ENCODE measurements at regions not wholly inside any gene's neighbourhood (a gene's known extent, or its start where the extent isn't known, plus 50 kb on each side); places are given as distances from the start of the nearest gene placed in this dataset.

GRCh38 chr16:62478903-62479458 is 442.7 kb upstream of the CDH8 start:
- Histone ChIP-seq H3K4me1 (ENCODE audit: control insufficient read depth in 1 of 2, insufficient read depth in 2 of 2, low read length in 2 of 2) (no peaks in the 10 kb centered on the region), H3K4me3 (ENCODE audit: low read depth in 1 of 2, low read length in 2 of 2) (no peak overlapping the region), H3K27me3 (ENCODE audit: low read depth, low read length) (no peaks in the 10 kb centered on the region), H3K9me3 (ENCODE audit: control insufficient read depth in 1 of 2, low read length in 2 of 2) (peaks cover 0 to 3% of the 10 kb centered on the region in 2 donors), H3K36me3 (ENCODE audit: control insufficient read depth in 1 of 2, insufficient read depth in 2 of 2, low read length in 2 of 2) (no peaks in the 10 kb centered on the region), H3K27ac (ENCODE audit: low read length) (no peak overlapping the region)

GRCh38 chr16:62477796-62478195 is 441.6 kb upstream of the CDH8 start:
- no peak overlapping the region for H3K27ac ChIP-seq (ENCODE audit: low read length)
- no peaks in the 10 kb centered on the region for H3K4me1 ChIP-seq (ENCODE audit: control insufficient read depth in 1 of 2, insufficient read depth in 2 of 2, low read length in 2 of 2)
- peaks cover 0 to 3% of the 10 kb centered on the region in 2 donors for H3K9me3 ChIP-seq (ENCODE audit: control insufficient read depth in 1 of 2, low read length in 2 of 2)
- H3K4me3 ChIP-seq (ENCODE audit: low read depth in 1 of 2, low read length in 2 of 2), result no peak overlapping the region
- no peaks in the 10 kb centered on the region for H3K36me3 ChIP-seq (ENCODE audit: control insufficient read depth in 1 of 2, insufficient read depth in 2 of 2, low read length in 2 of 2)
- no peaks in the 10 kb centered on the region for H3K27me3 ChIP-seq (ENCODE audit: low read depth, low read length)

GRCh38 chr16:62475573-62475972 is 439.3 kb upstream of the CDH8 start:
- no peaks in the 10 kb centered on the region for H3K4me1 ChIP-seq (ENCODE audit: control insufficient read depth in 1 of 2, insufficient read depth in 2 of 2, low read length in 2 of 2)
- H3K9me3 ChIP-seq (ENCODE audit: control insufficient read depth in 1 of 2, low read length in 2 of 2), result peaks cover 0 to 4% of the 10 kb centered on the region in 2 donors
- H3K27me3 ChIP-seq (ENCODE audit: low read depth, low read length), result no peaks in the 10 kb centered on the region
- no peak overlapping the region for H3K4me3 ChIP-seq (ENCODE audit: low read depth in 1 of 2, low read length in 2 of 2)
- no peaks in the 10 kb centered on the region for H3K36me3 ChIP-seq (ENCODE audit: control insufficient read depth in 1 of 2, insufficient read depth in 2 of 2, low read length in 2 of 2)
- H3K27ac ChIP-seq (ENCODE audit: low read length), result no peak overlapping the region

- Histone ChIP-seq H3K9me3 (ENCODE audit: control insufficient read depth in 1 of 2, low read length in 2 of 2) (peaks cover 0 to 7% of the 10 kb centered on the region in 2 donors), H3K27me3 (ENCODE audit: low read depth, low read length) (no peaks in the 10 kb centered on the region), H3K27ac (ENCODE audit: low read length) (no peak overlapping the region), H3K36me3 (ENCODE audit: control insufficient read depth in 1 of 2, insufficient read depth in 2 of 2, low read length in 2 of 2) (no peaks in the 10 kb centered on the region), H3K4me3 (ENCODE audit: low read depth in 1 of 2, low read length in 2 of 2) (no peak overlapping the region), H3K4me1 (ENCODE audit: control insufficient read depth in 1 of 2, insufficient read depth in 2 of 2, low read length in 2 of 2) (no peaks in the 10 kb centered on the region)
Measured at GRCh38 chr16:62462971-62463370, 426.7 kb upstream of the CDH8 start.

- Histone ChIP-seq H3K4me1 (ENCODE audit: control insufficient read depth in 1 of 2, insufficient read depth in 2 of 2, low read length in 2 of 2) (peaks cover 0 to 4% of the 10 kb centered on the region in 2 donors), H3K9me3 (ENCODE audit: control insufficient read depth in 1 of 2, low read length in 2 of 2) (peaks cover 0 to 4% of the 10 kb centered on the region in 2 donors), H3K27me3 (ENCODE audit: low read depth, low read length) (no peaks in the 10 kb centered on the region), H3K27ac (ENCODE audit: low read length) (no peak overlapping the region), H3K4me3 (ENCODE audit: low read depth in 1 of 2, low read length in 2 of 2) (no peak overlapping the region), H3K36me3 (ENCODE audit: control insufficient read depth in 1 of 2, insufficient read depth in 2 of 2, low read length in 2 of 2) (no peaks in the 10 kb centered on the region)
Measured at GRCh38 chr16:62450291-62450690, 414.1 kb upstream of the CDH8 start.

- Histone ChIP-seq H3K4me3 (ENCODE audit: low read depth in 1 of 2, low read length in 2 of 2) (no peak overlapping the region), H3K4me1 (ENCODE audit: control insufficient read depth in 1 of 2, insufficient read depth in 2 of 2, low read length in 2 of 2) (peaks cover 0 to 4% of the 10 kb centered on the region in 2 donors), H3K36me3 (ENCODE audit: control insufficient read depth in 1 of 2, insufficient read depth in 2 of 2, low read length in 2 of 2) (no peaks in the 10 kb centered on the region), H3K27ac (ENCODE audit: low read length) (no peak overlapping the region), H3K27me3 (ENCODE audit: low read depth, low read length) (no peaks in the 10 kb centered on the region), H3K9me3 (ENCODE audit: control insufficient read depth in 1 of 2, low read length in 2 of 2) (peaks cover 0 to 15% of the 10 kb centered on the region in 2 donors)
Measured at GRCh38 chr16:62445909-62446308, 409.7 kb upstream of the CDH8 start.

GRCh38 chr16:62424206-62424605 is 388.0 kb upstream of the CDH8 start:
- Histone ChIP-seq H3K27ac (ENCODE audit: low read length) (no peak overlapping the region), H3K9me3 (ENCODE audit: control insufficient read depth in 1 of 2, low read length in 2 of 2) (no peaks in the 10 kb centered on the region), H3K4me1 (ENCODE audit: control insufficient read depth in 1 of 2, insufficient read depth in 2 of 2, low read length in 2 of 2) (no peaks in the 10 kb centered on the region), H3K27me3 (ENCODE audit: low read depth, low read length) (no peaks in the 10 kb centered on the region), H3K36me3 (ENCODE audit: control insufficient read depth in 1 of 2, insufficient read depth in 2 of 2, low read length in 2 of 2) (no peaks in the 10 kb centered on the region), H3K4me3 (ENCODE audit: low read depth in 1 of 2, low read length in 2 of 2) (no peak overlapping the region)

- no peaks in the 10 kb centered on the region for H3K9me3 ChIP-seq (ENCODE audit: control insufficient read depth in 1 of 2, low read length in 2 of 2)
- no peak overlapping the region for H3K27ac ChIP-seq (ENCODE audit: low read length)
- no peaks in the 10 kb centered on the region for H3K27me3 ChIP-seq (ENCODE audit: low read depth, low read length)
Measured at GRCh38 chr16:62408760-62409159, 372.5 kb upstream of the CDH8 start.

GRCh38 chr16:62406387-62406786 is 370.1 kb upstream of the CDH8 start:
- Histone ChIP-seq H3K4me3 (ENCODE audit: low read depth in 1 of 2, low read length in 2 of 2) (no peak overlapping the region), H3K9me3 (ENCODE audit: control insufficient read depth in 1 of 2, low read length in 2 of 2) (no peaks in the 10 kb centered on the region), H3K27me3 (ENCODE audit: low read depth, low read length) (no peaks in the 10 kb centered on the region), H3K36me3 (ENCODE audit: control insufficient read depth in 1 of 2, insufficient read depth in 2 of 2, low read length in 2 of 2) (no peaks in the 10 kb centered on the region), H3K4me1 (ENCODE audit: control insufficient read depth in 1 of 2, insufficient read depth in 2 of 2, low read length in 2 of 2) (no peaks in the 10 kb centered on the region), H3K27ac (ENCODE audit: low read length) (no peak overlapping the region)

More at GRCh38 chr16:62408760-62409159, 372.5 kb upstream of the CDH8 start:
- H3K4me3 ChIP-seq (ENCODE audit: low read depth in 1 of 2, low read length in 2 of 2), result no peak overlapping the region
- no peaks in the 10 kb centered on the region for H3K4me1 ChIP-seq (ENCODE audit: control insufficient read depth in 1 of 2, insufficient read depth in 2 of 2, low read length in 2 of 2)
- no peaks in the 10 kb centered on the region for H3K36me3 ChIP-seq (ENCODE audit: control insufficient read depth in 1 of 2, insufficient read depth in 2 of 2, low read length in 2 of 2)

GRCh38 chr16:62404842-62405611 is 368.8 kb upstream of the CDH8 start:
- Histone ChIP-seq H3K27ac (ENCODE audit: low read length) (no peak overlapping the region), H3K9me3 (ENCODE audit: control insufficient read depth in 1 of 2, low read length in 2 of 2) (no peaks in the 10 kb centered on the region)

GRCh38 chr16:62392698-62393097 is 356.5 kb upstream of the CDH8 start:
- Histone ChIP-seq H3K4me3 (ENCODE audit: low read depth in 1 of 2, low read length in 2 of 2) (no peak overlapping the region), H3K4me1 (ENCODE audit: control insufficient read depth in 1 of 2, insufficient read depth in 2 of 2, low read length in 2 of 2) (no peaks in the 10 kb centered on the region), H3K9me3 (ENCODE audit: control insufficient read depth in 1 of 2, low read length in 2 of 2) (no peaks in the 10 kb centered on the region), H3K27ac (ENCODE audit: low read length) (no peak overlapping the region), H3K36me3 (ENCODE audit: control insufficient read depth in 1 of 2, insufficient read depth in 2 of 2, low read length in 2 of 2) (no peaks in the 10 kb centered on the region), H3K27me3 (ENCODE audit: low read depth, low read length) (no peaks in the 10 kb centered on the region)

More at GRCh38 chr16:62404842-62405611, 368.8 kb upstream of the CDH8 start:
- Histone ChIP-seq H3K27me3 (ENCODE audit: low read depth, low read length) (no peaks in the 10 kb centered on the region), H3K4me3 (ENCODE audit: low read depth in 1 of 2, low read length in 2 of 2) (no peak overlapping the region), H3K36me3 (ENCODE audit: control insufficient read depth in 1 of 2, insufficient read depth in 2 of 2, low read length in 2 of 2) (no peaks in the 10 kb centered on the region), H3K4me1 (ENCODE audit: control insufficient read depth in 1 of 2, insufficient read depth in 2 of 2, low read length in 2 of 2) (no peaks in the 10 kb centered on the region)

All from muscle layer of duodenum (tissue), 2 donors.